H9 (cell line): ENCODE measurements at regions not wholly inside any gene's neighbourhood (a gene's known extent, or its start where the extent isn't known, plus 50 kb on each side); places are given as distances from the start of the nearest gene placed in this dataset.

ENCODE experiments used
- DNase-seq: peaks from one replicate; pipeline ENCODE4 v3.0.0-alpha.2; 2017
- H2AFZ ChIP-seq: one replicate; pipeline ENCODE4 v1.6.1; 2013; ENCODE audit warnings: mild to moderate bottlenecking, low read length, control low read depth, moderate library complexity
- H2AK5ac ChIP-seq: 2 replicates; pipeline ENCODE4 v1.6.1; 2013; ENCODE audit warnings: low read length, control low read depth, mixed read lengths; ENCODE audit not compliant: insufficient read length
- H2BK120ac ChIP-seq: one replicate; pipeline ENCODE4 v1.6.1; 2013; ENCODE audit warnings: low read depth, mild to moderate bottlenecking, low read length, control low read depth, inconsistent platforms; ENCODE audit not compliant: poor library complexity, severe bottlenecking
- H2BK12ac ChIP-seq: 2 replicates; pipeline ENCODE4 v1.6.1; 2013; ENCODE audit warnings: low read length, control low read depth, mixed read lengths, low read depth; ENCODE audit not compliant: insufficient read length
- H2BK15ac ChIP-seq: 2 replicates; pipeline ENCODE4 v1.6.1; 2013; ENCODE audit warnings: low read depth, low read length, control low read depth
- H2BK20ac ChIP-seq: one replicate; pipeline ENCODE4 v1.6.1; 2013; ENCODE audit warnings: low read depth, mild to moderate bottlenecking, low read length, control low read depth, inconsistent platforms; ENCODE audit not compliant: poor library complexity, severe bottlenecking
- H2BK5ac ChIP-seq: 2 replicates; pipeline ENCODE4 v1.6.1; 2013; ENCODE audit warnings: low read length, control low read depth, mixed read lengths; ENCODE audit not compliant: insufficient read length
- H3K14ac ChIP-seq: 2 replicates; pipeline ENCODE4 v1.6.1; 2013; ENCODE audit warnings: low read length, control low read depth; ENCODE audit not compliant: insufficient read depth
- H3K18ac ChIP-seq: 2 replicates; pipeline ENCODE4 v1.6.1; 2013; ENCODE audit warnings: low read depth, mild to moderate bottlenecking, mixed read lengths, low read length, control low read depth; ENCODE audit not compliant: insufficient read length
- H3K23ac ChIP-seq: 2 replicates; pipeline ENCODE4 v1.6.1; 2013; ENCODE audit warnings: low read length, control low read depth, mixed read lengths, low read depth; ENCODE audit not compliant: insufficient read length
- H3K23me2 ChIP-seq: 2 replicates; pipeline ENCODE4 v1.6.1; 2013; ENCODE audit warnings: low read depth, mild to moderate bottlenecking, mixed read lengths, low read length, control low read depth; ENCODE audit not compliant: insufficient read length, poor library complexity, severe bottlenecking
- H3K27ac ChIP-seq: 2 replicates; pipeline ENCODE4 v1.5.1; 2013; ENCODE audit warnings: low read length, control low read depth, mixed read lengths, low read depth; ENCODE audit not compliant: insufficient read length
- H3K27me3 ChIP-seq: 2 replicates; pipeline ENCODE4 v1.6.1; 2013; ENCODE audit warnings: low read length, control low read depth, inconsistent platforms; ENCODE audit not compliant: insufficient read depth
- H3K4ac ChIP-seq: 2 replicates; pipeline ENCODE4 v1.6.1; 2013; ENCODE audit warnings: low read depth, mild to moderate bottlenecking, control low read depth, inconsistent platforms, low read length, moderate library complexity
- H3K4me1 ChIP-seq: 2 replicates; pipeline ENCODE4 v1.6.1; 2013; ENCODE audit warnings: low read length, control low read depth, inconsistent platforms; ENCODE audit not compliant: insufficient read depth
- H3K4me2 ChIP-seq: 2 replicates; pipeline ENCODE4 v1.6.1; 2013; ENCODE audit warnings: low read length, control low read depth, mixed read lengths; ENCODE audit not compliant: insufficient read length, insufficient read depth
- H3K56ac ChIP-seq: 2 replicates; pipeline ENCODE4 v1.6.1; 2013; ENCODE audit warnings: low read depth, mild to moderate bottlenecking, mixed read lengths, low read length, control low read depth; ENCODE audit not compliant: insufficient read length
- H3K79me1 ChIP-seq: 2 replicates; pipeline ENCODE4 v1.6.1; 2013; ENCODE audit warnings: low read depth, mild to moderate bottlenecking, moderate library complexity, low read length, control low read depth, inconsistent platforms; ENCODE audit not compliant: insufficient read depth, poor library complexity, severe bottlenecking
- H3K79me2 ChIP-seq: 2 replicates; pipeline ENCODE4 v1.6.1; 2013; ENCODE audit warnings: low read length, control low read depth, inconsistent platforms; ENCODE audit not compliant: insufficient read depth
- H3K9ac ChIP-seq: 2 replicates; pipeline ENCODE4 v1.6.1; 2013; ENCODE audit warnings: low read length, control low read depth, mixed read lengths; ENCODE audit not compliant: insufficient read length; ENCODE audit errors: extremely low read depth
- H3K9me3 ChIP-seq: one replicate; pipeline ENCODE4 v1.6.1; 2013; ENCODE audit warnings: low read depth, low read length, inconsistent platforms; ENCODE audit not compliant: control insufficient read depth
- H3T11ph ChIP-seq: one replicate; pipeline ENCODE4 v1.6.1; 2013; ENCODE audit warnings: mild to moderate bottlenecking, low read length, control low read depth, inconsistent platforms
- H4K20me1 ChIP-seq: one replicate; pipeline ENCODE4 v1.6.1; 2013; ENCODE audit not compliant: control insufficient read depth, insufficient read length, insufficient read depth
- H4K5ac ChIP-seq: 2 replicates; pipeline ENCODE4 v1.6.1; 2013; ENCODE audit warnings: low read depth, mild to moderate bottlenecking, mixed read lengths, low read length, control low read depth; ENCODE audit not compliant: insufficient read length
- H4K8ac ChIP-seq: replicated peaks from 2 replicates; pipeline ENCODE4 v1.6.1; 2013; ENCODE audit warnings: low read length, control low read depth, mixed read lengths, low read depth; ENCODE audit not compliant: insufficient read length
- H4K91ac ChIP-seq: 2 replicates; pipeline ENCODE4 v1.6.1; 2013; ENCODE audit warnings: low read depth, mild to moderate bottlenecking, moderate library complexity, mixed read lengths, low read length, control low read depth; ENCODE audit not compliant: insufficient read length
- H3K27ac Mint-ChIP-seq, 3 experiments: 2 replicates in 2 of 3; 3 replicates in 1 of 3; pipeline ENCODE4 v1.8.0; 2020 to 2021; ENCODE audit warnings: mixed read lengths in 3 of 3, mild to moderate bottlenecking in 1 of 3, moderate library complexity in 1 of 3
- H3K27me3 Mint-ChIP-seq: 2 replicates; pipeline ENCODE4 v1.8.0; 2021; ENCODE audit warnings: low read depth, mild to moderate bottlenecking, moderate library complexity, mixed read lengths
- H3K36me3 Mint-ChIP-seq, 3 experiments: 2 replicates in 2 of 3; 3 replicates in 1 of 3; pipeline ENCODE4 v1.8.0; 2020 to 2021; ENCODE audit warnings: low read depth in 3 of 3, mixed read lengths in 3 of 3; ENCODE audit not compliant: insufficient read depth in 1 of 3
- H3K4me1 Mint-ChIP-seq, 2 experiments: 2 replicates each; pipeline ENCODE4 v1.8.0; 2020; ENCODE audit warnings: mixed read lengths in 2 of 2
- H3K4me3 Mint-ChIP-seq, 2 experiments: 2 replicates in 1 of 2; 3 replicates in 1 of 2; pipeline ENCODE4 v1.8.0; 2020 to 2021; ENCODE audit warnings: mild to moderate bottlenecking in 2 of 2, mixed read lengths in 2 of 2, moderate library complexity in 1 of 2
- H3K9me3 Mint-ChIP-seq, 2 experiments: 2 replicates in 1 of 2; 3 replicates in 1 of 2; pipeline ENCODE4 v1.8.0; 2020; ENCODE audit warnings: mild to moderate bottlenecking in 2 of 2, mixed read lengths in 2 of 2, moderate library complexity in 1 of 2
- CTCF ChIP-seq: fragments of 200-600 bp; sonication (generic); conservative IDR thresholded peaks from 3 replicates; pipeline ENCODE4 v1.8.0; 2021; ENCODE audit warnings: antibody characterized with exemption, mild to moderate bottlenecking

GRCh38 chr13:84460989-84461388, 578.7 kb upstream of the SLITRK1 start:
- TF ChIP-seq CTCF: no peak
- Histone ChIP-seq H3K14ac (no peak overlapping the region), H2BK20ac (no peak overlapping the region), H2AK5ac (no peak overlapping the region), H2AFZ (no peak overlapping the region), H4K91ac (no peak overlapping the region), H3T11ph (no peak overlapping the region), H3K23me2 (no peaks in the 10 kb centered on the region), H3K9ac (no peak overlapping the region), H3K9me3 (no peaks in the 10 kb centered on the region), H2BK5ac (no peak overlapping the region), H2BK15ac (no peak overlapping the region), H3K4me1 (no peaks in the 10 kb centered on the region), H4K8ac (no peak overlapping the region), H3K4ac (no peak overlapping the region), H2BK120ac (no peak overlapping the region), H3K79me1 (no peaks in the 10 kb centered on the region), H3K18ac (no peak overlapping the region), H4K5ac (no peak overlapping the region), H3K56ac (no peak overlapping the region), H3K27ac (no peak overlapping the region), H4K20me1 (no peaks in the 10 kb centered on the region), H3K79me2 (no peaks in the 10 kb centered on the region), H3K23ac (no peak overlapping the region), H3K4me2 (no peak overlapping the region), H2BK12ac (no peak overlapping the region), H3K27me3 (no peaks in the 10 kb centered on the region)
- Mint-ChIP-seq H3K4me3 (no peak overlapping the region), H3K27ac (no peak overlapping the region), H3K9me3 (no peaks in the 10 kb centered on the region; a peak in 1 of 5 replicates), H3K27me3 (no peaks in the 10 kb centered on the region), H3K36me3 (no peaks in the 10 kb centered on the region), H3K4me1 (no peaks in the 10 kb centered on the region)
- DNase-seq: no peak
